Liver (tissue), 8 donors: ENCODE measurements at regions not wholly inside any gene's neighbourhood (a gene's known extent, or its start where the extent isn't known, plus 50 kb on each side); places are given as distances from the start of the nearest gene placed in this dataset.

Experiments
- DNase-seq: peaks from one replicate; pipeline ENCODE4 v3.0.0-alpha.2; 2017; ENCODE audit warnings: low spot score
- H3K27ac ChIP-seq, 2 donors: one replicate each; pipeline ENCODE4 v1.7.0; 2013; ENCODE audit warnings: inconsistent platforms in 2 of 2, low read length in 2 of 2, control low read depth in 1 of 2, low read depth in 1 of 2, mild to moderate bottlenecking in 1 of 2
- H3K27me3 ChIP-seq, 4 donors: one replicate each; pipeline versions ENCODE4 v1.6.1 to v1.7.0; 2013; ENCODE audit warnings: low read length in 3 of 4, inconsistent platforms in 1 of 4, mild to moderate bottlenecking in 1 of 4, moderate library complexity in 1 of 4; ENCODE audit not compliant: control insufficient read depth in 4 of 4, insufficient read depth in 4 of 4
- H3K36me3 ChIP-seq, 4 donors: one replicate each; pipeline versions ENCODE4 v1.6.1 to v1.7.0; 2013; ENCODE audit warnings: low read length in 3 of 4, mild to moderate bottlenecking in 3 of 4, low read depth in 1 of 4, moderate library complexity in 1 of 4; ENCODE audit not compliant: control insufficient read depth in 4 of 4, insufficient read depth in 3 of 4
- H3K4me1 ChIP-seq, 4 donors: one replicate each; pipeline versions ENCODE4 v1.6.1 to v1.7.0; 2013; ENCODE audit warnings: low read length in 3 of 4, mild to moderate bottlenecking in 3 of 4, moderate library complexity in 1 of 4; ENCODE audit not compliant: control insufficient read depth in 4 of 4, insufficient read depth in 4 of 4
- H3K4me3 ChIP-seq, 3 donors: one replicate each; pipeline versions ENCODE4 v1.6.1 to v1.7.0; 2013; ENCODE audit warnings: low read length in 3 of 3, control low read depth in 1 of 3, low read depth in 1 of 3, mild to moderate bottlenecking in 1 of 3
- H3K9ac ChIP-seq, 2 donors: one replicate each; pipeline ENCODE4 v1.7.0; 2013; ENCODE audit warnings: low read length in 2 of 2, mild to moderate bottlenecking in 2 of 2, moderate library complexity in 2 of 2, control low read depth in 1 of 2, low read depth in 1 of 2
- H3K9me3 ChIP-seq, 4 donors: one replicate each; pipeline versions ENCODE4 v1.6.1 to v1.7.0; 2013; ENCODE audit warnings: low read length in 3 of 4; ENCODE audit not compliant: control insufficient read depth in 4 of 4
- ATF3 ChIP-seq: IDR thresholded peaks from 2 replicates; pipeline ENCODE4 v1.6.1; 2016; ENCODE audit warnings: antibody characterized with exemption
- CTCF ChIP-seq: fragments of 150-350 bp; IDR thresholded peaks from 2 replicates; pipeline ENCODE4 v1.5.1; 2017; ENCODE audit warnings: improper control_type of control experiment, low read depth, low read length; ENCODE audit not compliant: missing input control
- EGR1 ChIP-seq, 2 donors: IDR thresholded peaks; 2 replicates each; pipeline ENCODE4 v1.6.1; 2016 to 2018; ENCODE audit warnings: antibody characterized with exemption in 2 of 2, low read depth in 2 of 2
- FOXA1 ChIP-seq: IDR thresholded peaks from 2 replicates; pipeline ENCODE4 v1.6.1; 2016; ENCODE audit warnings: antibody characterized with exemption
- FOXA2 ChIP-seq: IDR thresholded peaks from 2 replicates; pipeline ENCODE4 v1.6.1; 2016; ENCODE audit warnings: antibody characterized with exemption
- GABPA ChIP-seq, 2 donors: IDR thresholded peaks in 1 of 2; conservative IDR thresholded peaks in 1 of 2; 2 replicates each; pipeline ENCODE4 v1.6.1; 2016; ENCODE audit warnings: antibody characterized with exemption in 2 of 2, mild to moderate bottlenecking in 1 of 2, moderate library complexity in 1 of 2
- HNF4A ChIP-seq, 2 donors: conservative IDR thresholded peaks; 2 replicates each; pipeline ENCODE4 v1.6.1; 2016; ENCODE audit warnings: antibody characterized with exemption in 2 of 2, mild to moderate bottlenecking in 2 of 2
- HNF4G ChIP-seq: IDR thresholded peaks from 2 replicates; pipeline ENCODE4 v1.6.1; 2016; ENCODE audit warnings: antibody characterized with exemption
- JUND ChIP-seq, 2 donors: IDR thresholded peaks; 2 replicates each; pipeline ENCODE4 v1.6.1; 2016; ENCODE audit warnings: antibody characterized with exemption in 2 of 2
- MAX ChIP-seq: IDR thresholded peaks from 2 replicates; pipeline ENCODE4 v1.6.1; 2016; ENCODE audit warnings: antibody characterized with exemption
- NR2F2 ChIP-seq: IDR thresholded peaks from 2 replicates; pipeline ENCODE4 v1.6.1; 2016; ENCODE audit warnings: antibody characterized with exemption
- RAD21 ChIP-seq, 2 donors: IDR thresholded peaks; 2 replicates each; pipeline ENCODE4 v1.6.1; 2016; ENCODE audit warnings: antibody characterized with exemption in 2 of 2, mild to moderate bottlenecking in 2 of 2
- RXRA ChIP-seq, 2 donors: IDR thresholded peaks; 2 replicates each; pipeline ENCODE4 v1.6.1; 2017 to 2018; ENCODE audit warnings: antibody characterized with exemption in 2 of 2, mild to moderate bottlenecking in 1 of 2
- SP1 ChIP-seq: IDR thresholded peaks from 2 replicates; pipeline ENCODE4 v1.6.1; 2018; ENCODE audit warnings: antibody characterized with exemption, mild to moderate bottlenecking
- TAF1 ChIP-seq: conservative IDR thresholded peaks from 2 replicates; pipeline ENCODE4 v1.6.1; 2016; ENCODE audit warnings: antibody characterized with exemption, mild to moderate bottlenecking
- YY1 ChIP-seq: IDR thresholded peaks from 2 replicates; pipeline ENCODE4 v1.6.1; 2016; ENCODE audit warnings: antibody characterized with exemption, mild to moderate bottlenecking
- ZBTB33 ChIP-seq: IDR thresholded peaks from 2 replicates; pipeline ENCODE4 v1.6.1; 2016; ENCODE audit warnings: antibody characterized with exemption
- WGBS: extraction: QIAGEN DNeasy Blood & Tissue Kit; methylation state at CpG from one replicate; pipeline ENCODE4 v1.1.7; 2013; 5-methylcytosine and 5-hydroxymethylcytosine counted together
- donor health status: healthy.
- donor health status: healthy.
- donor health status: healthy.
- donor health status: healthy.
- donor health status: healthy.

GRCh38 chr16:85398688-85399582, 214.2 kb upstream of the GSE1 start:
- H3K4me3 ChIP-seq, result no peak overlapping the region

GRCh38 chr16:85399583-85400284, 213.4 kb upstream of the GSE1 start:
- Histone ChIP-seq H3K27ac (no peak overlapping the region), H3K9ac (no peak overlapping the region), H3K27me3 (no peaks in the 10 kb centered on the region), H3K4me3 (no peak overlapping the region), H3K36me3 (no peaks in the 10 kb centered on the region), H3K4me1 (no peaks in the 10 kb centered on the region), H3K9me3 (no peaks in the 10 kb centered on the region)
- 84% methylated on average over 23 of the region's 23 CpGs for WGBS
- TF ChIP-seq JUND (IDR thresholded peaks at IDR 0.05) (no peak), RXRA (IDR thresholded peaks at IDR 0.05) (no peak), ATF3 (no peak), GABPA (IDR thresholded peaks at IDR 0.05 in 1 of 2, conservative IDR thresholded peaks at IDR 0.05 in 1 of 2) (no peak)
- no peak for DNase-seq

More at GRCh38 chr16:85398688-85399582, 214.2 kb upstream of the GSE1 start:
- TF ChIP-seq ATF3 (no peak), HNF4A (conservative IDR thresholded peaks at IDR 0.05) (no peak), TAF1 (no peak), SP1 (no peak), GABPA (IDR thresholded peaks at IDR 0.05 in 1 of 2, conservative IDR thresholded peaks at IDR 0.05 in 1 of 2) (no peak), EGR1 (IDR thresholded peaks at IDR 0.05; ENCODE audit: low read depth in 2 of 2) (no peak), YY1 (no peak), JUND (IDR thresholded peaks at IDR 0.05) (no peak), HNF4G (no peak), RAD21 (IDR thresholded peaks at IDR 0.05) (no peak), FOXA2 (no peak)
- Histone ChIP-seq H3K27me3 (no peaks in the 10 kb centered on the region), H3K4me1 (no peaks in the 10 kb centered on the region), H3K9me3 (no peaks in the 10 kb centered on the region), H3K9ac (no peak overlapping the region), H3K27ac (no peak overlapping the region), H3K36me3 (no peaks in the 10 kb centered on the region)
- no peak for DNase-seq
- 83% methylated on average over 22 of the region's 22 CpGs for WGBS

GRCh38 chr16:85400305-85401205, 212.6 kb upstream of the GSE1 start:
- no peaks in the 10 kb centered on the region for H3K27me3 ChIP-seq
- H3K9me3 ChIP-seq, result no peaks in the 10 kb centered on the region
- no peaks in the 10 kb centered on the region for H3K4me1 ChIP-seq
- H3K4me3 ChIP-seq, result no peak overlapping the region
- no peak overlapping the region for H3K9ac ChIP-seq
- no peak for DNase-seq
- no peaks in the 10 kb centered on the region for H3K36me3 ChIP-seq
- TF ChIP-seq FOXA1 (no peak), RAD21 (IDR thresholded peaks at IDR 0.05) (no peak), HNF4A (conservative IDR thresholded peaks at IDR 0.05) (no peak), CTCF (no peak), RXRA (IDR thresholded peaks at IDR 0.05) (no peak), SP1 (no peak), NR2F2 (no peak), FOXA2 (no peak), YY1 (no peak), MAX (no peak), JUND (IDR thresholded peaks at IDR 0.05) (no peak), HNF4G (no peak), EGR1 (IDR thresholded peaks at IDR 0.05; ENCODE audit: low read depth in 2 of 2) (no peak), GABPA (IDR thresholded peaks at IDR 0.05 in 1 of 2, conservative IDR thresholded peaks at IDR 0.05 in 1 of 2) (no peak), ZBTB33 (no peak), TAF1 (no peak)
- WGBS, result 92% methylated on average over 25 of the region's 25 CpGs
- H3K27ac ChIP-seq, result no peak overlapping the region
